ENCODE measurements at regions not wholly inside any gene's neighbourhood (a gene's known extent, or its start where the extent isn't known, plus 50 kb on each side); places are given as distances from the start of the nearest gene placed in this dataset.

- TF ChIP-seq, protein P1, sequence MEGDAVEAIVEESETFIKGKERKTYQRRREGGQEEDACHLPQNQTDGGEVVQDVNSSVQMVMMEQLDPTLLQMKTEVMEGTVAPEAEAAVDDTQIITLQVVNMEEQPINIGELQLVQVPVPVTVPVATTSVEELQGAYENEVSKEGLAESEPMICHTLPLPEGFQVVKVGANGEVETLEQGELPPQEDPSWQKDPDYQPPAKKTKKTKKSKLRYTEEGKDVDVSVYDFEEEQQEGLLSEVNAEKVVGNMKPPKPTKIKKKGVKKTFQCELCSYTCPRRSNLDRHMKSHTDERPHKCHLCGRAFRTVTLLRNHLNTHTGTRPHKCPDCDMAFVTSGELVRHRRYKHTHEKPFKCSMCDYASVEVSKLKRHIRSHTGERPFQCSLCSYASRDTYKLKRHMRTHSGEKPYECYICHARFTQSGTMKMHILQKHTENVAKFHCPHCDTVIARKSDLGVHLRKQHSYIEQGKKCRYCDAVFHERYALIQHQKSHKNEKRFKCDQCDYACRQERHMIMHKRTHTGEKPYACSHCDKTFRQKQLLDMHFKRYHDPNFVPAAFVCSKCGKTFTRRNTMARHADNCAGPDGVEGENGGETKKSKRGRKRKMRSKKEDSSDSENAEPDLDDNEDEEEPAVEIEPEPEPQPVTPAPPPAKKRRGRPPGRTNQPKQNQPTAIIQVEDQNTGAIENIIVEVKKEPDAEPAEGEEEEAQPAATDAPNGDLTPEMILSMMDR (IDR thresholded peaks at IDR 0.05) = no peak
- no peak for DNase-seq
- intact Hi-C loops (cut with DNase I, micrococcal nuclease) = no loop called here
- Histone ChIP-seq H3K36me3 (ENCODE audit: low read depth) (no peaks in the 10 kb centered on the region), H3K4me1 (ENCODE audit: low read depth) (no peaks in the 10 kb centered on the region), H3K4me3 (no peak overlapping the region), H3K9me3 (no peaks in the 10 kb centered on the region)
- no peak for ATAC-seq
These were observed 392.6 kb downstream of the C12orf75 start for GRCh38 chr12:105723066-105723465.

DNA sequence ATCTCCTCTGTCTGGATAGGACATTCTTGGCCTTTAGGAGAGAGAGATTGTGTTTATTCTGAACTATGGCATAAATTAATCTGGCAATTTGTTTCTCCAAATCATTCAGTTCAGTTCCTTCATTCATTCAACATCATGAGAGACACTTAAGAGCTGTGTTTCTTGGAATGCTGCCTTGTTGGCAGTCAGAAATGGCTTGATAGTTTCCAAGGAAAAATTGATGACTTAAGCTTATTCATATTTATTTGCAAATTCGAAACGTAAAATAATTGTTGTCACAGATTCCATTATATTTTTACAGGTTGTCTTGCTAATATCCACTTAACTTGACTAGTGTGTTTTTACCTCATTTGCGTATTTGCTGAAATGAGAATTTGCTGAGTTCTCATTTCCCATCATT lies 393.0 kb downstream of the C12orf75 start:
- intact Hi-C loops (cut with DNase I, micrococcal nuclease) = no loop called here
- Histone ChIP-seq H3K9me3 (no peaks in the 10 kb centered on the region), H3K36me3 (ENCODE audit: low read depth) (no peaks in the 10 kb centered on the region), H3K4me3 (no peak overlapping the region), H3K4me1 (ENCODE audit: low read depth) (no peaks in the 10 kb centered on the region)
- TF ChIP-seq, protein P1 (IDR thresholded peaks at IDR 0.05) = no peak
- ATAC-seq = no peak
- no peak for DNase-seq

DNA sequence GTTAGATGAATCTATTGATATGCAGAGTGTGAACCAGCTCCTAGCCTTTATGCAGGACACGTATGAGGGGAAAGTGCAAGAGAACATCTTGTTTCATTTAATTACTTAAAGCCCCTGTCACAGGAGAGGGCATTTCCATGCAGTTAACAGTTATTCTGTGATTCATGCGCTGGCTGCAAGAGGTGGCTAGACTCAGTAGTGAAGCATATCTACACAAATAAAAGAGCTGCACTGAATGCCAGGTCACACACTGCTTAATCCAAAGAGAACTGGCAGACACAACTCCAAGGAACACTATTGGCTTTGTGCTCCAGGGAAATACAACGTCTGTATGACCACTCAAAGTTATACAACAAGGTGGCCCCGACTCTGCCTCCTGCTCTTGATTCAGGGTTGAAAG lies 394.1 kb downstream of the C12orf75 start:
- no peaks in the 10 kb centered on the region for H3K9me3 ChIP-seq
- TF ChIP-seq, protein P1 (IDR thresholded peaks at IDR 0.05) = no peak
- no peaks in the 10 kb centered on the region for H3K36me3 ChIP-seq (ENCODE audit: low read depth)
- DNase-seq (no peak), ATAC-seq (no peak)
- no peaks in the 10 kb centered on the region for H3K4me1 ChIP-seq (ENCODE audit: low read depth)
- intact Hi-C loops (cut with DNase I, micrococcal nuclease) = no loop called here
- H3K4me3 ChIP-seq = no peak overlapping the region

DNA sequence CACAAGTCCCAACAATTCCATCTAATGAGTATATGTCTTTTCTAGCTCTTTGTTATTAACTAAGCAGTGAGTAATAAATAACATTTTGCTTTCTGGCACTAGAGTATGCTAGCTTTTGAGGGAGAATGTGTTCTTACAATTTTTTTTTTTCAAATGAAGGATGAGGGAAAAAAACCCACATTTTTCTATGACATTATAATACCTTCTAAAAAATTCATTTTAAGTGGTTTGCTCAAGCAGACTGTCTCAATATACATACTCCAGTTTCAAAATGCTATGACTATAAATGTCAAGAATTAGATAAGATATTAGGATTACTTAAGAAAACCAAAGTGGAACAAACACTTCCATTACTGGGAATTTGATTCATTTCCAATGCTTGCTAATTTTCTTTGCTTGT lies 394.6 kb downstream of the C12orf75 start:
- Histone ChIP-seq H3K36me3 (ENCODE audit: low read depth) (no peaks in the 10 kb centered on the region), H3K9me3 (no peaks in the 10 kb centered on the region), H3K4me3 (no peak overlapping the region), H3K4me1 (ENCODE audit: low read depth) (no peaks in the 10 kb centered on the region)
- DNase-seq (no peak), ATAC-seq (no peak)
- intact Hi-C loops (cut with DNase I, micrococcal nuclease) = no loop called here
- TF ChIP-seq, protein P1 (IDR thresholded peaks at IDR 0.05) = no peak

GRCh38 chr12:105729181-105729771 lies 398.8 kb downstream of the C12orf75 start:
- ATAC-seq = no peak
- Histone ChIP-seq H3K4me1 (ENCODE audit: low read depth) (no peaks in the 10 kb centered on the region), H3K9me3 (no peaks in the 10 kb centered on the region), H3K36me3 (ENCODE audit: low read depth) (no peaks in the 10 kb centered on the region), H3K4me3 (no peak overlapping the region)
- intact Hi-C loops (cut with DNase I, micrococcal nuclease) = no loop called here
- no peak for DNase-seq
- TF ChIP-seq, protein P1 (IDR thresholded peaks at IDR 0.05) = no peak

- H3K4me3 ChIP-seq = no peak overlapping the region
- no peak for ATAC-seq
- TF ChIP-seq, protein P1 (IDR thresholded peaks at IDR 0.05) = no peak
These were observed 399.4 kb downstream of the C12orf75 start for GRCh38 chr12:105729926-105730325.

More at GRCh38 chr12:105729926-105730325, 399.4 kb downstream of the C12orf75 start:
- DNase-seq = no peak
- Histone ChIP-seq H3K36me3 (ENCODE audit: low read depth) (no peaks in the 10 kb centered on the region), H3K4me1 (ENCODE audit: low read depth) (no peaks in the 10 kb centered on the region), H3K9me3 (no peaks in the 10 kb centered on the region)
- intact Hi-C loops (cut with DNase I, micrococcal nuclease) = no loop called here

Measured in mucosa of descending colon (tissue), 3 donors.